ENCODE measurements at regions not wholly inside any gene's neighbourhood (a gene's known extent, or its start where the extent isn't known, plus 50 kb on each side); places are given as distances from the start of the nearest gene placed in this dataset.
"Not testable (repeated sequence)": the region's sequence is repeated elsewhere in the genome, so short reads cannot be mapped to it uniquely, and the experiment has no call there.

- H3K9ac ChIP-seq (ENCODE audit: low read length); H3F3A ChIP-seq (ENCODE audit: low read length, unreplicated experiment); H3K4me3 ChIP-seq (ENCODE audit: low read length); H3K79me2 ChIP-seq (ENCODE audit: low read length); H3K36me3 ChIP-seq (ENCODE audit: low read depth, low read length); H3K27me3 ChIP-seq (ENCODE audit: low read length); intact Hi-C loops (cut with micrococcal nuclease); H3K4me2 ChIP-seq (ENCODE audit: low read length); H2AFZ ChIP-seq (ENCODE audit: low read length); ATAC-seq; H3K9me2 ChIP-seq (replicated peaks; ENCODE audit: low read length); BruUV-seq (replicated peaks); H4K20me1 ChIP-seq (ENCODE audit: low read length); CTCF ChIA-PET; H3K4me1 ChIP-seq (ENCODE audit: insufficient read depth, low read length); POLR2A ChIA-PET (ENCODE audit: unreplicated experiment); H3K27ac ChIP-seq (ENCODE audit: low read length); H3K9me3 ChIP-seq (ENCODE audit: low read length): not testable (repeated sequence)
- peak; percentile 36 for DNase-seq
Measured at GRCh38 chr1:120465900-120466299, 51.1 kb downstream of the NBPF8 start.

DNA sequence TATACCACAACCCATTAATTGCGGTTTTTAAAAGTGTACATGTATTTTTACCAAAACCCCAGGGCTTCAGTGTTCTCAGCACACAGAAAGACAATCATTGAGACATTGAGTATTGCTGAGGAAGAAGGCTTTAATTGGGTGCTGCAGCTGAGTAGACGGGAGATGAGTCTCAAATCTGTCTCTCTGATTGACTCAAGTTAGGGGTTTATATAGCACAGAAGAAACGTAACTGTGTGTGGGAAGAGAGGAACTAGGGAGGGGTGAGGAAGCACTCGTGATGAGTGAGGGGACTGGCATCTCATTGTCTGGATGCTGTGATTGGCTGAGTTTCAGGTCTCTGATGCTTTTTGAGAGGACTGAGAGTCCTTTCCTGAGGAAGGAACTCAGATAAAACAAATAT lies 62.8 kb downstream of the NBPF8 start:
- ATAC-seq; CTCF ChIA-PET; intact Hi-C loops (cut with micrococcal nuclease): not testable (repeated sequence)

GRCh38 chr1:120478400-120478799 lies 63.6 kb downstream of the NBPF8 start:
- H3K9me2 ChIP-seq (replicated peaks; ENCODE audit: low read length); H3K79me2 ChIP-seq (ENCODE audit: low read length); H3F3A ChIP-seq (ENCODE audit: low read length, unreplicated experiment); DNase-seq; H3K9me3 ChIP-seq (ENCODE audit: low read length); BruUV-seq (replicated peaks); H3K9ac ChIP-seq (ENCODE audit: low read length); H3K4me1 ChIP-seq (ENCODE audit: insufficient read depth, low read length); POLR2A ChIA-PET (ENCODE audit: unreplicated experiment); H4K20me1 ChIP-seq (ENCODE audit: low read length); H3K27ac ChIP-seq (ENCODE audit: low read length); H2AFZ ChIP-seq (ENCODE audit: low read length); H3K36me3 ChIP-seq (ENCODE audit: low read depth, low read length); ATAC-seq; H3K4me3 ChIP-seq (ENCODE audit: low read length); H3K4me2 ChIP-seq (ENCODE audit: low read length); intact Hi-C loops (cut with micrococcal nuclease); H3K27me3 ChIP-seq (ENCODE audit: low read length); CTCF ChIA-PET: not testable (repeated sequence)

More for the DNA sequence above, 62.8 kb downstream of the NBPF8 start:
- H4K20me1 ChIP-seq (ENCODE audit: low read length); H3K4me3 ChIP-seq (ENCODE audit: low read length); H3K9ac ChIP-seq (ENCODE audit: low read length); H3K27me3 ChIP-seq (ENCODE audit: low read length); H3F3A ChIP-seq (ENCODE audit: low read length, unreplicated experiment); POLR2A ChIA-PET (ENCODE audit: unreplicated experiment); H3K79me2 ChIP-seq (ENCODE audit: low read length); H3K4me2 ChIP-seq (ENCODE audit: low read length); H3K36me3 ChIP-seq (ENCODE audit: low read depth, low read length); H3K9me2 ChIP-seq (replicated peaks; ENCODE audit: low read length); H3K27ac ChIP-seq (ENCODE audit: low read length); DNase-seq; H3K4me1 ChIP-seq (ENCODE audit: insufficient read depth, low read length); H2AFZ ChIP-seq (ENCODE audit: low read length); H3K9me3 ChIP-seq (ENCODE audit: low read length); BruUV-seq (replicated peaks): not testable (repeated sequence)

GRCh38 chr1:120487542-120487941 lies 72.7 kb downstream of the NBPF8 start:
- H3F3A ChIP-seq (ENCODE audit: low read length, unreplicated experiment); H2AFZ ChIP-seq (ENCODE audit: low read length); H3K9ac ChIP-seq (ENCODE audit: low read length); H3K27me3 ChIP-seq (ENCODE audit: low read length); H3K4me3 ChIP-seq (ENCODE audit: low read length); intact Hi-C loops (cut with micrococcal nuclease); H3K9me3 ChIP-seq (ENCODE audit: low read length); H3K4me1 ChIP-seq (ENCODE audit: insufficient read depth, low read length); H3K36me3 ChIP-seq (ENCODE audit: low read depth, low read length); H3K4me2 ChIP-seq (ENCODE audit: low read length); H4K20me1 ChIP-seq (ENCODE audit: low read length); CTCF ChIA-PET; BruUV-seq (replicated peaks); POLR2A ChIA-PET (ENCODE audit: unreplicated experiment); DNase-seq; H3K79me2 ChIP-seq (ENCODE audit: low read length); H3K9me2 ChIP-seq (replicated peaks; ENCODE audit: low read length); ATAC-seq; H3K27ac ChIP-seq (ENCODE audit: low read length): not testable (repeated sequence)

DNA sequence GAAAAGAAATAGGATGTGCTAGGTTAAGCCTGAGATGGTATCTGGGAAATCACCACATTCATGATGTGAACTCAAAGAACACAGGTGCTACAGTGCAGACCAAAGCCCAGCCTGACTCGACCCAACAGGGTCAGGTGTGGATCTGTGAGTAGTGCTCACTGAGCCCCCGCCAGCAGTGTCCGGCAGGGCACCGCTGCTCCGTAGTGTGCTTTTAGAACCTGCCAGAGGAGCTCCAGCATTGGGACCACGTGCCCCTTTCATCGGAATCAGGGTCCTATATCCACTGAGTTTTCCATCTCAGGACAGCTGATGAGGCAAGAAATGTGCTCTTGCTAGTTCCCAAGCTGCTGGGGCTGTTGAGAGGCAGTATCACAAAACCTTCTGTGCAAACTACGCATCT lies 74.4 kb downstream of the NBPF8 start:
- H3K4me2 ChIP-seq (ENCODE audit: low read length); H2AFZ ChIP-seq (ENCODE audit: low read length); H3K4me3 ChIP-seq (ENCODE audit: low read length); H4K20me1 ChIP-seq (ENCODE audit: low read length); H3K36me3 ChIP-seq (ENCODE audit: low read depth, low read length); H3K79me2 ChIP-seq (ENCODE audit: low read length); DNase-seq; CTCF ChIA-PET; H3K9me3 ChIP-seq (ENCODE audit: low read length); H3K4me1 ChIP-seq (ENCODE audit: insufficient read depth, low read length); H3K9me2 ChIP-seq (replicated peaks; ENCODE audit: low read length); ATAC-seq; BruUV-seq (replicated peaks); H3K9ac ChIP-seq (ENCODE audit: low read length); POLR2A ChIA-PET (ENCODE audit: unreplicated experiment); H3F3A ChIP-seq (ENCODE audit: low read length, unreplicated experiment); intact Hi-C loops (cut with micrococcal nuclease); H3K27me3 ChIP-seq (ENCODE audit: low read length); H3K27ac ChIP-seq (ENCODE audit: low read length): not testable (repeated sequence)

DNA sequence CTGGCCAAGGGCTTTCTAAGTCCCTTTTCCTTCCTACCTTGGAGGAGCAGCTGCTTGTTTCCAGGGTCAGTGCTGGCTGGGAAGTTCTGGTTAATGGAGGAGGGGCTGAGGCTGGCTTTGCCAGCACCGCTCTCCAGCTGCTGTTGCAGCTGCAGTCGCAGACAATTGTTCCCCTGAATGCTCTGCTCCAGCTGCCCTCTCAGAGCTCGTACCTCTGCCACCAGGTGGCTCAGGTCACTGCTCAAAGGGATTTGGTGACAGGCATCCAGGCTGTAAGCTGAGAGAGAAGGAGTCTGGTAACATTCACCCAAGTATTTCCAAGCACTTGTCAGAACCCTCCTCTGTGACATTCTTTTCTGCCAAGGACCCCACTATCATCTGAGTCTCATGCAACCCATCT lies 82.3 kb downstream of the NBPF8 start:
- H3K9me3 ChIP-seq (ENCODE audit: low read length); H3K4me2 ChIP-seq (ENCODE audit: low read length); H3K4me1 ChIP-seq (ENCODE audit: insufficient read depth, low read length); DNase-seq; intact Hi-C loops (cut with micrococcal nuclease); H3K9me2 ChIP-seq (replicated peaks; ENCODE audit: low read length); H3F3A ChIP-seq (ENCODE audit: low read length, unreplicated experiment); POLR2A ChIA-PET (ENCODE audit: unreplicated experiment); H2AFZ ChIP-seq (ENCODE audit: low read length); H3K36me3 ChIP-seq (ENCODE audit: low read depth, low read length); H4K20me1 ChIP-seq (ENCODE audit: low read length); H3K4me3 ChIP-seq (ENCODE audit: low read length); H3K79me2 ChIP-seq (ENCODE audit: low read length); BruUV-seq (replicated peaks); H3K9ac ChIP-seq (ENCODE audit: low read length); CTCF ChIA-PET; H3K27me3 ChIP-seq (ENCODE audit: low read length); H3K27ac ChIP-seq (ENCODE audit: low read length): not testable (repeated sequence)
- peak; percentile 37; the same call in 1 of the 2 replicates for ATAC-seq

DNA sequence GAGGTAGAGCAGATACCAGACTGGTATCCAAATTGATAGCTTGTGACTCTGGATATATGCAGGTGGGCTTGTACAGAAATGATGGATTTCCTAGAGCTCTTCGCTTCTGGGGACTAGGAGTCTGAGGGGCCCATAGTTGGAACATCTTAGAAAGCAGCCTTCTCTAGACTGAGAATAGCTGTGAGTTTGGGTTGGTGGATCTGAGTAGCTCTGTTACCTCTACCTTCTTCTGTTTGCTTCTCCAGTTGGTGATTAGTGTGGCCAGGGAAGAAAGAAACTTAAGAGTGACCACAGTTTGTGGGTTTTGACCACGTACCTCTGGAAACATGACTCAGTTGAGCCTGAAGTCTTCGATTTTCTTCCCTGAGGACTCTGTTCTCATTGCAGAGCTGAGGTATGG lies 88.4 kb downstream of the NBPF8 start:
- BruUV-seq (replicated peaks); H3K4me2 ChIP-seq (ENCODE audit: low read length); H3K9me3 ChIP-seq (ENCODE audit: low read length); H3K27ac ChIP-seq (ENCODE audit: low read length); H3K79me2 ChIP-seq (ENCODE audit: low read length); CTCF ChIA-PET; H3K4me3 ChIP-seq (ENCODE audit: low read length); DNase-seq; POLR2A ChIA-PET (ENCODE audit: unreplicated experiment); ATAC-seq; H3F3A ChIP-seq (ENCODE audit: low read length, unreplicated experiment); H3K36me3 ChIP-seq (ENCODE audit: low read depth, low read length); intact Hi-C loops (cut with micrococcal nuclease); H3K9me2 ChIP-seq (replicated peaks; ENCODE audit: low read length); H3K4me1 ChIP-seq (ENCODE audit: insufficient read depth, low read length); H2AFZ ChIP-seq (ENCODE audit: low read length); H4K20me1 ChIP-seq (ENCODE audit: low read length); H3K27me3 ChIP-seq (ENCODE audit: low read length); H3K9ac ChIP-seq (ENCODE audit: low read length): not testable (repeated sequence)
